ENCODE measurements at regions not wholly inside any gene's neighbourhood (a gene's known extent, or its start where the extent isn't known, plus 50 kb on each side); places are given as distances from the start of the nearest gene placed in this dataset.

- TF ChIP-seq, protein P1, sequence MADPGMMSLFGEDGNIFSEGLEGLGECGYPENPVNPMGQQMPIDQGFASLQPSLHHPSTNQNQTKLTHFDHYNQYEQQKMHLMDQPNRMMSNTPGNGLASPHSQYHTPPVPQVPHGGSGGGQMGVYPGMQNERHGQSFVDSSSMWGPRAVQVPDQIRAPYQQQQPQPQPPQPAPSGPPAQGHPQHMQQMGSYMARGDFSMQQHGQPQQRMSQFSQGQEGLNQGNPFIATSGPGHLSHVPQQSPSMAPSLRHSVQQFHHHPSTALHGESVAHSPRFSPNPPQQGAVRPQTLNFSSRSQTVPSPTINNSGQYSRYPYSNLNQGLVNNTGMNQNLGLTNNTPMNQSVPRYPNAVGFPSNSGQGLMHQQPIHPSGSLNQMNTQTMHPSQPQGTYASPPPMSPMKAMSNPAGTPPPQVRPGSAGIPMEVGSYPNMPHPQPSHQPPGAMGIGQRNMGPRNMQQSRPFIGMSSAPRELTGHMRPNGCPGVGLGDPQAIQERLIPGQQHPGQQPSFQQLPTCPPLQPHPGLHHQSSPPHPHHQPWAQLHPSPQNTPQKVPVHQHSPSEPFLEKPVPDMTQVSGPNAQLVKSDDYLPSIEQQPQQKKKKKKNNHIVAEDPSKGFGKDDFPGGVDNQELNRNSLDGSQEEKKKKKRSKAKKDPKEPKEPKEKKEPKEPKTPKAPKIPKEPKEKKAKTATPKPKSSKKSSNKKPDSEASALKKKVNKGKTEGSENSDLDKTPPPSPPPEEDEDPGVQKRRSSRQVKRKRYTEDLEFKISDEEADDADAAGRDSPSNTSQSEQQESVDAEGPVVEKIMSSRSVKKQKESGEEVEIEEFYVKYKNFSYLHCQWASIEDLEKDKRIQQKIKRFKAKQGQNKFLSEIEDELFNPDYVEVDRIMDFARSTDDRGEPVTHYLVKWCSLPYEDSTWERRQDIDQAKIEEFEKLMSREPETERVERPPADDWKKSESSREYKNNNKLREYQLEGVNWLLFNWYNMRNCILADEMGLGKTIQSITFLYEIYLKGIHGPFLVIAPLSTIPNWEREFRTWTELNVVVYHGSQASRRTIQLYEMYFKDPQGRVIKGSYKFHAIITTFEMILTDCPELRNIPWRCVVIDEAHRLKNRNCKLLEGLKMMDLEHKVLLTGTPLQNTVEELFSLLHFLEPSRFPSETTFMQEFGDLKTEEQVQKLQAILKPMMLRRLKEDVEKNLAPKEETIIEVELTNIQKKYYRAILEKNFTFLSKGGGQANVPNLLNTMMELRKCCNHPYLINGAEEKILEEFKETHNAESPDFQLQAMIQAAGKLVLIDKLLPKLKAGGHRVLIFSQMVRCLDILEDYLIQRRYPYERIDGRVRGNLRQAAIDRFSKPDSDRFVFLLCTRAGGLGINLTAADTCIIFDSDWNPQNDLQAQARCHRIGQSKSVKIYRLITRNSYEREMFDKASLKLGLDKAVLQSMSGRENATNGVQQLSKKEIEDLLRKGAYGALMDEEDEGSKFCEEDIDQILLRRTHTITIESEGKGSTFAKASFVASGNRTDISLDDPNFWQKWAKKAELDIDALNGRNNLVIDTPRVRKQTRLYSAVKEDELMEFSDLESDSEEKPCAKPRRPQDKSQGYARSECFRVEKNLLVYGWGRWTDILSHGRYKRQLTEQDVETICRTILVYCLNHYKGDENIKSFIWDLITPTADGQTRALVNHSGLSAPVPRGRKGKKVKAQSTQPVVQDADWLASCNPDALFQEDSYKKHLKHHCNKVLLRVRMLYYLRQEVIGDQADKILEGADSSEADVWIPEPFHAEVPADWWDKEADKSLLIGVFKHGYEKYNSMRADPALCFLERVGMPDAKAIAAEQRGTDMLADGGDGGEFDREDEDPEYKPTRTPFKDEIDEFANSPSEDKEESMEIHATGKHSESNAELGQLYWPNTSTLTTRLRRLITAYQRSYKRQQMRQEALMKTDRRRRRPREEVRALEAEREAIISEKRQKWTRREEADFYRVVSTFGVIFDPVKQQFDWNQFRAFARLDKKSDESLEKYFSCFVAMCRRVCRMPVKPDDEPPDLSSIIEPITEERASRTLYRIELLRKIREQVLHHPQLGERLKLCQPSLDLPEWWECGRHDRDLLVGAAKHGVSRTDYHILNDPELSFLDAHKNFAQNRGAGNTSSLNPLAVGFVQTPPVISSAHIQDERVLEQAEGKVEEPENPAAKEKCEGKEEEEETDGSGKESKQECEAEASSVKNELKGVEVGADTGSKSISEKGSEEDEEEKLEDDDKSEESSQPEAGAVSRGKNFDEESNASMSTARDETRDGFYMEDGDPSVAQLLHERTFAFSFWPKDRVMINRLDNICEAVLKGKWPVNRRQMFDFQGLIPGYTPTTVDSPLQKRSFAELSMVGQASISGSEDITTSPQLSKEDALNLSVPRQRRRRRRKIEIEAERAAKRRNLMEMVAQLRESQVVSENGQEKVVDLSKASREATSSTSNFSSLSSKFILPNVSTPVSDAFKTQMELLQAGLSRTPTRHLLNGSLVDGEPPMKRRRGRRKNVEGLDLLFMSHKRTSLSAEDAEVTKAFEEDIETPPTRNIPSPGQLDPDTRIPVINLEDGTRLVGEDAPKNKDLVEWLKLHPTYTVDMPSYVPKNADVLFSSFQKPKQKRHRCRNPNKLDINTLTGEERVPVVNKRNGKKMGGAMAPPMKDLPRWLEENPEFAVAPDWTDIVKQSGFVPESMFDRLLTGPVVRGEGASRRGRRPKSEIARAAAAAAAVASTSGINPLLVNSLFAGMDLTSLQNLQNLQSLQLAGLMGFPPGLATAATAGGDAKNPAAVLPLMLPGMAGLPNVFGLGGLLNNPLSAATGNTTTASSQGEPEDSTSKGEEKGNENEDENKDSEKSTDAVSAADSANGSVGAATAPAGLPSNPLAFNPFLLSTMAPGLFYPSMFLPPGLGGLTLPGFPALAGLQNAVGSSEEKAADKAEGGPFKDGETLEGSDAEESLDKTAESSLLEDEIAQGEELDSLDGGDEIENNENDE (IDR thresholded peaks at IDR 0.05; ENCODE audit: insufficient replicate concordance, low read length), result no peak
- no peak for TF ChIP-seq ZNF274 (IDR thresholded peaks at IDR 0.05; ENCODE audit: borderline replicate concordance, extremely low read depth, low read length)
- no peak for TF ChIP-seq CREB1 (IDR thresholded peaks at IDR 0.05)
- no peak for TF ChIP-seq RNF2 (IDR thresholded peaks at IDR 0.05; ENCODE audit: borderline replicate concordance, low read depth, low read length, missing control alignments, poor library complexity, severe bottlenecking)
- TF ChIP-seq POLR2A (IDR thresholded peaks at IDR 0.05; ENCODE audit: control extremely low read depth in 1 of 2, low read depth in 2 of 2, low read length in 2 of 2), result no peak
- TF ChIP-seq EP300 (IDR thresholded peaks at IDR 0.05; ENCODE audit: borderline replicate concordance in 1 of 2, low read depth in 2 of 2, low read length in 2 of 2), result no peak
- TF ChIP-seq USF2 (IDR thresholded peaks at IDR 0.05; ENCODE audit: low read length), result no peak
- TF ChIP-seq RXRA (IDR thresholded peaks at IDR 0.05; ENCODE audit: insufficient read depth, low read depth, low read length), result no peak
- TF ChIP-seq SAP30 (IDR thresholded peaks at IDR 0.05; ENCODE audit: insufficient read depth, insufficient replicate concordance, low read length), result no peak
- TF ChIP-seq SIX5 (IDR thresholded peaks at IDR 0.05; ENCODE audit: low read depth, low read length), result no peak
Observed at GRCh38 chr12:126359216-126359615, 1294.0 kb downstream of the AACS start (continued).
